ENCODE measurements at regions not wholly inside any gene's neighbourhood (a gene's known extent, or its start where the extent isn't known, plus 50 kb on each side); places are given as distances from the start of the nearest gene placed in this dataset.

DNA sequence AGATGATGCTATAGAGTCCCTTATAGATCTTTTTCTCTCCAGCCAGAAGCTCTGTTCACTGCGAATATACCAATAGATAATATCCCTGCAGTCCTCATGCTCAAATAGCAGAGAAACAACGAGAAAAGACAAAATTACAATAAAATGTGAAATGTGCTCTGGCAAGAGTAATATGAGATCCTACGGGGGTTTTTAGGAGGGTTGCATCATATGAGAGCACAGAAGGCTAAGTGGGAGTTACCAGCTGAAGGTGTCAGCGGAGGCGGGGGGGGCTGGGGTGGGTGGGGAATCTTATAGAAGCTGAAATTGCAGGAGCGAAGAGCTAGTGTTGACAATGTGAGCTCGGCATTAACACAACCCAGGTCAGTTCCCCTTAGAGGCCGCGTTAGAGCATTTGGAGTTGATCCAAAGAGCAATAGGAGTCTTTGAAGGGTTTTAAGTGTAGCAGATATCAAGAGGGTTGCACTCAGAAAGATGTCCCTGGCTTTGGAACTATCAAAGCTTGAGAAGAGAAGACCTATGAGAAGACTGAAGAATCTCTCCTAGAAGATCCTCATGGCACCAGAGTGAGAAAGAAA, 109.7 kb downstream of the BASP1 start:
- TF ChIP-seq, protein P1, sequence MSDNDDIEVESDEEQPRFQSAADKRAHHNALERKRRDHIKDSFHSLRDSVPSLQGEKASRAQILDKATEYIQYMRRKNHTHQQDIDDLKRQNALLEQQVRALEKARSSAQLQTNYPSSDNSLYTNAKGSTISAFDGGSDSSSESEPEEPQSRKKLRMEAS (IDR thresholded peaks at IDR 0.05; ENCODE audit: low read depth, low read length), result 0 out of 2 replicates have a peak, but pooled peaks have one; percentile 31
- TF ChIP-seq POLR2A (IDR thresholded peaks at IDR 0.05; ENCODE audit: extremely low read depth, insufficient read length), result no peak

Measured in NB4 (cell line).